Type B pancreatic cell (in vitro differentiated cells): ENCODE measurements at regions not wholly inside any gene's neighbourhood (a gene's known extent, or its start where the extent isn't known, plus 50 kb on each side); places are given as distances from the start of the nearest gene placed in this dataset.
"Not testable (repeated sequence)": the region's sequence is repeated elsewhere in the genome, so short reads cannot be mapped to it uniquely, and the experiment has no call there.

Experiments used
- DNase-seq: peaks from one replicate; pipeline ENCODE4 v3.0.0; 2021; ENCODE audit warnings: mixed read lengths; ENCODE audit not compliant: unreplicated experiment; ENCODE audit errors: extremely low spot score
- H3K27ac Mint-ChIP-seq: 2 replicates; pipeline ENCODE4 v1.8.0; 2021; ENCODE audit warnings: mild to moderate bottlenecking, mixed read lengths
- H3K27me3 Mint-ChIP-seq: 2 replicates; pipeline ENCODE4 v1.8.0; 2021; ENCODE audit warnings: mixed read lengths
- H3K36me3 Mint-ChIP-seq: 2 replicates; pipeline ENCODE4 v1.8.0; 2021; ENCODE audit warnings: mixed read lengths
- H3K4me1 Mint-ChIP-seq: one replicate; pipeline ENCODE4 v1.8.0; 2021; ENCODE audit warnings: mixed read lengths; ENCODE audit not compliant: unreplicated experiment
- H3K4me3 Mint-ChIP-seq: 2 replicates; pipeline ENCODE4 v1.8.0; 2021; ENCODE audit warnings: mild to moderate bottlenecking, mixed read lengths
- H3K9me3 Mint-ChIP-seq: 2 replicates; pipeline ENCODE4 v1.8.0; 2021; ENCODE audit warnings: mixed read lengths
- TF ChIP-seq, protein P1 (sequence below): fragments of 200-600 bp; sonication (generic); conservative IDR thresholded peaks from 2 replicates; pipeline ENCODE4 v1.5.0; 2021; ENCODE audit warnings: antibody characterized with exemption, mild to moderate bottlenecking

DNA sequence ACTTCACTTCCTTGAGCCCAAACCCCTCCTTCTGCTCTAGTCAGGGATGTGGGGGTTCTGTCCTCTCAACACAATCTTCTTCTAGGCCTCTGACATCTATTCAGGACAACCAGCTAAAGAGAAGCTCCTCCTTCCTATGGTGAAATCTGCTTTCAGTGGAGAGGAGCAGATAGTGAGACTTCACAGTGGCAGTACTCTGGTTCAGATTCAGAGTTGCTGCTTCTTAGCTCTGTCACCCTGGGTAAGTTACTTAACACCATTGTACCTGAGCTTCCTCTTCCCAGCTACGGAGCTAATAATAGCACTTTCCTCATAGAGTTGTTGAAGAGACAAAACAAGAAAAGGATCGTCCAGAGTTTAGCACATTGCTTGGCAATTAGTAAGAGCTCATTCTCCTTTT lies 77.3 kb upstream of the LARP1 start:
- no peaks in the 10 kb centered on the region for H3K9me3 Mint-ChIP-seq
- no peaks in the 10 kb centered on the region for H3K27me3 Mint-ChIP-seq
- H3K36me3 Mint-ChIP-seq, result no peaks in the 10 kb centered on the region
- peak overlapping the region; percentile 62 for H3K27ac Mint-ChIP-seq
- DNase-seq, result no peak
- TF ChIP-seq, protein P1, sequence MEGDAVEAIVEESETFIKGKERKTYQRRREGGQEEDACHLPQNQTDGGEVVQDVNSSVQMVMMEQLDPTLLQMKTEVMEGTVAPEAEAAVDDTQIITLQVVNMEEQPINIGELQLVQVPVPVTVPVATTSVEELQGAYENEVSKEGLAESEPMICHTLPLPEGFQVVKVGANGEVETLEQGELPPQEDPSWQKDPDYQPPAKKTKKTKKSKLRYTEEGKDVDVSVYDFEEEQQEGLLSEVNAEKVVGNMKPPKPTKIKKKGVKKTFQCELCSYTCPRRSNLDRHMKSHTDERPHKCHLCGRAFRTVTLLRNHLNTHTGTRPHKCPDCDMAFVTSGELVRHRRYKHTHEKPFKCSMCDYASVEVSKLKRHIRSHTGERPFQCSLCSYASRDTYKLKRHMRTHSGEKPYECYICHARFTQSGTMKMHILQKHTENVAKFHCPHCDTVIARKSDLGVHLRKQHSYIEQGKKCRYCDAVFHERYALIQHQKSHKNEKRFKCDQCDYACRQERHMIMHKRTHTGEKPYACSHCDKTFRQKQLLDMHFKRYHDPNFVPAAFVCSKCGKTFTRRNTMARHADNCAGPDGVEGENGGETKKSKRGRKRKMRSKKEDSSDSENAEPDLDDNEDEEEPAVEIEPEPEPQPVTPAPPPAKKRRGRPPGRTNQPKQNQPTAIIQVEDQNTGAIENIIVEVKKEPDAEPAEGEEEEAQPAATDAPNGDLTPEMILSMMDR, result no peak
- no peak overlapping the region for H3K4me3 Mint-ChIP-seq
- H3K4me1 Mint-ChIP-seq, result no peaks in the 10 kb centered on the region

DNA sequence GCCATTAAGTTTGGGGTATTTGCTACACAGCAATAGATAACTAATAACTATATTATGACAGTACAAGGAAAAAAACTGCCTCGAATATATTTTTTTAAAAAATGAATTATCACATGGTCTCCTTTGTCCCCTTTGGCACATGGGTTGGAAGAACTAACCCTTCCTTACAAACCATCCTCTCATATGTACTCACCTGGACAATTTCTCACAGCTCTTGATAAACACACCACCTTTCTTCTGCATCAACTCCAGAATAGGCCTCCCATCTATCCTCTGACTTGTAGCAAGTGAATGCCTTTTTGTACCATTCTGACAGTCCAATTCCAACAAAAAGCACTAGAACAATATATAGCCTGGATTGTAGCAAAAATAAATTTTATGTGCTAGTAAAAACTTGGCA lies 78.7 kb upstream of the LARP1 start:
- Mint-ChIP-seq H3K4me1 (no peaks in the 10 kb centered on the region), H3K4me3 (no peak overlapping the region), H3K9me3 (no peaks in the 10 kb centered on the region), H3K27me3 (no peaks in the 10 kb centered on the region), H3K27ac (no peak overlapping the region), H3K36me3 (no peaks in the 10 kb centered on the region)
- TF ChIP-seq, protein P1, result no peak
- no peak for DNase-seq

DNA sequence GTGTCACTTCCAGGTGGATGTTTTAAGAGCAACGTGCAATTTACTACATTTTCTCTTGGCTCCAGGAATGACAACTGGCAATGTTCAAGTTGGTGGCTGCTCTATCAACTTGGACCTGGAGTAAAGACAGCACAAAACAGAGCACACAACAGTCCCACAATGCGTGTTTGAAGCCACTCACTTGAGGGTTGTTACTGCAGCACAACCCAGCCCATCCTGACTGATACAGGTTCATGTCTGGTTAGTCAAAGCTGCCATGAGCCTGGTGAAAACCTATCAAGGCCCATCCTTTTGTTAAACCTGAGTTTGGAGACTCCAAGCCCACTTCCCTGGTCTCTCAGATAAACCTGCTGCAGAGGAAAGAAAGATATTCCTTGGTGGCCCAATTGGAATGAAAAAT lies 81.1 kb upstream of the LARP1 start:
- H3K36me3 Mint-ChIP-seq, result no peaks in the 10 kb centered on the region
- TF ChIP-seq, protein P1, result no peak
- no peaks in the 10 kb centered on the region for H3K4me1 Mint-ChIP-seq
- no peak overlapping the region for H3K4me3 Mint-ChIP-seq
- no peaks in the 10 kb centered on the region for H3K9me3 Mint-ChIP-seq
- H3K27me3 Mint-ChIP-seq, result no peaks in the 10 kb centered on the region
- no peak overlapping the region for H3K27ac Mint-ChIP-seq
- no peak for DNase-seq

DNA sequence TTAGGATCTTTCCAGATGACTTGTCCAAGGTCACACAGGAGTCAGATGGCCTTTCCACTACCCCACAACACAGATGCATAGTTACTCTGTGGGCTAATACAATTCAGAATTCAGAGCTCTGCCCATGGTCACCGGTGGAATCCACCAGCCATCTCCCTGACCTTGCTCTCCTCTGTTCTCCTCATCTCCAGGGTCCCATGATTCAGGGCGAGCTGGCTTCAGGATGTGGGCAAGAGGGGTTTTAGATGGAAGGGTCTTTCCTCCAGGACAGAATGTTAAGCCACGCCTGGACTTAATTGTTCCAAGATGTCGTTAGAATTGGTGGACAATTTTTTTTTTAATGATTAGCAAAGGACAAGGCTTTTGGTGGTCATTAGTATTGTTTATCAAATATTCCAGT lies 81.7 kb upstream of the LARP1 start:
- TF ChIP-seq, protein P1, result no peak
- Mint-ChIP-seq H3K27me3 (no peaks in the 10 kb centered on the region), H3K9me3 (peaks cover 5% of the 10 kb centered on the region), H3K36me3 (no peaks in the 10 kb centered on the region), H3K27ac (no peak overlapping the region), H3K4me3 (no peak overlapping the region), H3K4me1 (no peaks in the 10 kb centered on the region)
- DNase-seq, result no peak

DNA sequence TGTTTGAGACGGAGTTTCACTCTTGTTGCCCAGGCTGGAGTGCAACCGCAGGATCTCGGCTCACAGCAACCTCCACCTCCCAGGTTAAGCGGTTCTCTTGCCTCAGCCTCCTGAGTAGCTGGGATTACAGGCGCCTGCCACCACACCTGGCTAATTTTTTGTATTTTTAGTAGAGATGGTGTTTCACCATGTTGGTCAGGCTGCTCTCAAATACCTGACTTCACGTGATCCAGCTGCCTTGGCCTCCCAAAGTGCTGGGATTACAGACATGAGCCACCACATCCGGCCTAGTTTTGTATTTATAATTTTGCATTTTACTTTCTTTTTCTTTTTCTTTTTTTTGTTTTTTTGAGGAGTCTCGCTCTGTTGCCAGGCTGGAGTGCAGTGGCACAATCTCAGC lies 85.3 kb upstream of the LARP1 start:
- H3K27ac Mint-ChIP-seq, H3K9me3 Mint-ChIP-seq, H3K27me3 Mint-ChIP-seq, H3K36me3 Mint-ChIP-seq, H3K4me1 Mint-ChIP-seq, H3K4me3 Mint-ChIP-seq, DNase-seq: not testable (repeated sequence)

DNA sequence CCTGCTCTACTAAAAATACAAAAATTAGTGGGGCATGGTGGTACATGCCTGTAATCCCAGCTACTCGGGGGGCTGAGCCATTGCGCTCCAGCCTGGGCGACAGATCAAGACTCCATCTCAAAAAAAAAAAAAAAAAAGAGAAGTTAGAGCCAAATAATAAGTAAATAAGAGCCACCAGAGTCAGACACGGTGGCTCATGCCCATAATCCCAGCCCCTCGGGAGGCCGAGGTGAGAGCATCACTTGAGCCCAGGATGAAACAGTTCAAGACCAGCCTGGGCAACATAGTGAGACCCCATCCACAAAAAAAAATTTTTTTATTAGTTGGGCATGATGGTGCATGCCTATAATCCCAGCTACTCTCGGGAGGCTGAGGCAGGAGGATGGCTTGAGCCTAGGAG lies 85.8 kb upstream of the LARP1 start:
- DNase-seq, result no peak
- no peaks in the 10 kb centered on the region for H3K36me3 Mint-ChIP-seq
- no peak overlapping the region for H3K4me3 Mint-ChIP-seq
- no peaks in the 10 kb centered on the region for H3K4me1 Mint-ChIP-seq
- H3K27me3 Mint-ChIP-seq, result no peaks in the 10 kb centered on the region
- TF ChIP-seq, protein P1, result no peak
- H3K9me3 Mint-ChIP-seq, result peaks cover 5% of the 10 kb centered on the region
- H3K27ac Mint-ChIP-seq, result no peak overlapping the region
